ENCODE measurements at regions not wholly inside any gene's neighbourhood (a gene's known extent, or its start where the extent isn't known, plus 50 kb on each side); places are given as distances from the start of the nearest gene placed in this dataset.
A peak's percentile ranks its signal among the peaks of the same experiment; 100 is the strongest.

DNA sequence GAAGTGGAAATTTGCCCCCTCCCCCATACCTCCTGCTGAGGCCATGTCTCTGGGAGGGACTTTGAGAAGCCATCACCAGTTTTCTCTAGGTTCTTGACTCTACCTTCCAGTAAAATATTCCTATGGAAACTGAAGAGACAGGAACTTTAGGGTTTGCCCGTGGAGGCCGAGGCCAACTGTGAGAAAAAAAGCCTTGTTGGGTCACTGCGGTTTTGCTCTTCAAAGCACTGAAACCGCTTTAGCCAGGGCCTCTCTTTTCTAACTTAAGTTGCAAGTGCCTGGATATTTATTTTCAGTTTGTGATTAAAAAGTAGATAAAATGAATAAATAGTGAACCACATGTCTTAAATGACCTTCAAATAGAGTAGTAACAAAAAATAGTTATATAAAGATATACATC is 159.7 kb upstream of the TSC22D1 start:
- intact Hi-C loops (cut with DNase I; ENCODE audit: low total_unique reads) (loop anchor here (1.0 kb wide), 1 partner anchor 133 kb away; no protein-coding TSS in a partner anchor), in situ Hi-C loops (cut with MboI; ENCODE audit: low sequenced_read_pairs in 4 of 4) (loop anchor here in 1 of 4 donors (10.0 kb wide), 1 partner anchor 129 kb away; no protein-coding TSS in a partner anchor)

DNA sequence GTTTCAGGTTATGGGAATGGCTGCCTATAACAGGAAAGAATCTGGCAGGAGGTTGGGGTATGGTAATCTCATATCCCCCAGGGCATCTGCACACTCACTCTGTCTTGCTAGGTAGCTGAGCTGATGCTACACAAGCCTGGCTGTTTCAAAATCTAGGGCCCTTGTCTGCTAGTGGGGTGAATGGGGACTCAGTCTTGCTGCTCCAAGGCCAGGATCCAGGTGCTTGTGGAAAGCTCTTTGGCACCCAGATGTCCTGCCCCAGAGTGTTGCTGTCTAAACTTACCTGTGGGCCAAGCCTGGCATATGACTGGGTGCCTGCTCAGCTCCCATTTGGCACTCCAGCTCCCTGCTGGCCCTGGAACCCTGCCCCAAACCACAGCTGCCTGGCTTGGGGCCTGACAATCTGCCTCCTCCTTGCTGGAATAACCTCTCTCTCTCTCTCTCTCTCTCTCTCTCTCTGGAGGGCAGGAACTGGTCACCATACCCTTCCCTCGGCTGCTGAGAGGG is 158.1 kb upstream of the TSC22D1 start:
- no peak for TF ChIP-seq POLR2A (IDR thresholded peaks at IDR 0.05)
- no peak for TF ChIP-seq CTCF (IDR thresholded peaks at IDR 0.05 in 4 of 5, conservative IDR thresholded peaks at IDR 0.05 in 1 of 5)
- H3K9me3 ChIP-seq: no peaks in the 10 kb centered on the region
- intact Hi-C loops (cut with DNase I; ENCODE audit: low total_unique reads) (loop anchor here (1.0 to 5.0 kb wide), 4 partner anchors 26 to 157 kb away; partner anchors contain the start of gene TSC22D1), in situ Hi-C loops (cut with MboI; ENCODE audit: low sequenced_read_pairs in 4 of 4) (loop anchor here in 1 of 4 donors (10.0 kb wide), 1 partner anchor 131 kb away; no protein-coding TSS in a partner anchor)
- H3K4me1 ChIP-seq: peaks cover 38 to 42% of the 10 kb centered on the region in 2 donors
- H3K27me3 ChIP-seq: no peaks in the 10 kb centered on the region
- H3K4me3 ChIP-seq: peak overlapping the region in 1 of 4 donors; percentile 24
- DNase-seq (peak; percentile 94 to 98), ATAC-seq (peak; percentile 80 to 83)
- peak overlapping the region; percentile 88 to 94 (median 92) for H3K27ac ChIP-seq
- H3K36me3 ChIP-seq: no peaks in the 10 kb centered on the region

More for the DNA sequence above, 159.7 kb upstream of the TSC22D1 start:
- ATAC-seq (no peak), DNase-seq (no peak)
- Histone ChIP-seq H3K36me3 (no peaks in the 10 kb centered on the region), H3K9me3 (no peaks in the 10 kb centered on the region), H3K27ac (peak overlapping the region in 2 of 4 donors; percentile 88 to 93), H3K27me3 (no peaks in the 10 kb centered on the region), H3K4me3 (no peak overlapping the region), H3K4me1 (peaks cover 38 to 42% of the 10 kb centered on the region in 2 donors)
- TF ChIP-seq POLR2A (IDR thresholded peaks at IDR 0.05) (no peak), CTCF (IDR thresholded peaks at IDR 0.05 in 4 of 5, conservative IDR thresholded peaks at IDR 0.05 in 1 of 5) (no peak)

- ATAC-seq (peak; percentile 74), DNase-seq (peak; percentile 83 to 91)
Measured at GRCh38 chr13:44732503-44733098, 156.5 kb upstream of the TSC22D1 start.

GRCh38 chr13:44730851-44731250 is 154.7 kb upstream of the TSC22D1 start:
- no peak for DNase-seq
- no peaks in the 10 kb centered on the region for H3K9me3 ChIP-seq
- intact Hi-C loops (cut with DNase I; ENCODE audit: low total_unique reads): loop anchor here (5.0 kb wide), 2 partner anchors 34 to 154 kb away; partner anchors contain the start of gene TSC22D1
- no peak for ATAC-seq
- H3K27ac ChIP-seq: no peak overlapping the region
- TF ChIP-seq CTCF (IDR thresholded peaks at IDR 0.05 in 4 of 5, conservative IDR thresholded peaks at IDR 0.05 in 1 of 5) (no peak), POLR2A (IDR thresholded peaks at IDR 0.05) (no peak)
- no peaks in the 10 kb centered on the region for H3K36me3 ChIP-seq
- no peaks in the 10 kb centered on the region for H3K27me3 ChIP-seq
- in situ Hi-C loops (cut with MboI; ENCODE audit: low sequenced_read_pairs in 4 of 4): loop anchor here in 1 of 4 donors (10.0 kb wide), 1 partner anchor 134 kb away; no protein-coding TSS in a partner anchor
- no peak overlapping the region for H3K4me3 ChIP-seq
- H3K4me1 ChIP-seq: peaks cover 32 to 35% of the 10 kb centered on the region in 2 donors

More at GRCh38 chr13:44732503-44733098, 156.5 kb upstream of the TSC22D1 start:
- H3K4me3 ChIP-seq: peak overlapping the region; percentile 23 to 41 (median 30)
- peak overlapping the region; percentile 88 to 94 (median 92) for H3K27ac ChIP-seq
- in situ Hi-C loops (cut with MboI; ENCODE audit: low sequenced_read_pairs in 4 of 4): loop anchor here in 1 of 4 donors (10.0 kb wide), 1 partner anchor 132 kb away; no protein-coding TSS in a partner anchor
- no peaks in the 10 kb centered on the region for H3K27me3 ChIP-seq
- no peaks in the 10 kb centered on the region for H3K9me3 ChIP-seq
- no peaks in the 10 kb centered on the region for H3K36me3 ChIP-seq
- H3K4me1 ChIP-seq: peaks cover 32 to 35% of the 10 kb centered on the region in 2 donors
- intact Hi-C loops (cut with DNase I; ENCODE audit: low total_unique reads): loop anchor here (5.0 kb wide), 2 partner anchors 35 to 155 kb away; partner anchors contain the start of gene TSC22D1
- TF ChIP-seq CTCF (IDR thresholded peaks at IDR 0.05 in 4 of 5, conservative IDR thresholded peaks at IDR 0.05 in 1 of 5) (no peak), POLR2A (IDR thresholded peaks at IDR 0.05) (no peak)
